ENCODE measurements at regions not wholly inside any gene's neighbourhood (a gene's known extent, or its start where the extent isn't known, plus 50 kb on each side); places are given as distances from the start of the nearest gene placed in this dataset.
"Not testable (repeated sequence)": the region's sequence is repeated elsewhere in the genome, so short reads cannot be mapped to it uniquely, and the experiment has no call there.

DNA sequence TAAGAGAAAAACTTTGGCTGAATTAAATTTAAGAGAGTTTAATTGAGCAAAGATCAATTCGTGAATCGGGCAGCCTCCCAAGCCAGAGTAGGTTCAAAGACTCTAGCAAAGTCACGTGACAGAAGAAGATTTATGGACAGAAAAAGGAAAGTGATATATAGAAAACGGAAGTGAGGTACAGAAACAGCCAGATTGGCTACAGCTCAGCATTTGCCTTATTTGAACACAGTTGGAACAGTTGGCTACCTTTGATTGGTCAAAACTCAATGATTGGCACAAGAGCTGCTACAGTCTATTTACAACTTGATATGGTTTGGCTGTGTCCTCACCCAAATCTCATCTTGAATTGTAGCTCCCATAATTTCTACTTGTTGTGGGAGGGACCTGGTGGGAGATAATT is 102.6 kb downstream of the PLG start:
- Histone ChIP-seq H3K9ac (ENCODE audit: low read depth in 1 of 2, low read length in 2 of 2) (no peak overlapping the region), H3K27me3 (ENCODE audit: control insufficient read depth in 1 of 2, insufficient read depth in 2 of 2, low read length in 2 of 2) (no peaks in the 10 kb centered on the region), H3K36me3 (ENCODE audit: control insufficient read depth in 1 of 2, insufficient read depth in 2 of 2, low read length in 2 of 2) (no peaks in the 10 kb centered on the region), H3K4me3 (ENCODE audit: low read depth in 1 of 2, low read length in 2 of 2) (no peak overlapping the region), H3K27ac (ENCODE audit: low read depth, low read length) (no peak overlapping the region), H3K9me3 (ENCODE audit: control insufficient read depth in 1 of 2, low read length in 2 of 2) (no peaks in the 10 kb centered on the region), H3K4me1 (ENCODE audit: control insufficient read depth in 1 of 2, insufficient read depth in 2 of 2, low read length in 2 of 2) (no peaks in the 10 kb centered on the region)

DNA sequence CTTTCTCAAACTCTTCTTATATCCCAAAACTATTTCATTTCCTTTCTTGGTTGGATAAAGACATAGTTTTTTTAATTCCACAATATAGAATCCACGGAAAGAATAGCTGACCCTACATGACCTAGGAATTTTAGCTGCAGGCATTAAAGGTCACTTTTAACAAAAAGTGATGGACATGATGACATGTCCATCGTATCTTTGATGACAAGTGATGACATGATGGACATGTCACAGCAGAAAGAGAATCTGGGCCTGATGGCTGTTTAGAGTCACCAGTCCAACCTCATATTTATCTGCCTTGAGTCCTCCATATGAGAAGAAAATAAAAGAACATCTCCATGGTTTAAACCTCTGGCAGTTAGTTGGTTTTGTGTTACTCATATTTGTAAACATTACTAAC is 106.2 kb downstream of the PLG start:
- Histone ChIP-seq H3K4me1 (ENCODE audit: control insufficient read depth in 1 of 2, insufficient read depth in 2 of 2, low read length in 2 of 2) (no peaks in the 10 kb centered on the region), H3K4me3 (ENCODE audit: low read depth in 1 of 2, low read length in 2 of 2) (no peak overlapping the region), H3K9me3 (ENCODE audit: control insufficient read depth in 1 of 2, low read length in 2 of 2) (no peaks in the 10 kb centered on the region), H3K27ac (ENCODE audit: low read depth, low read length) (no peak overlapping the region), H3K9ac (ENCODE audit: low read depth in 1 of 2, low read length in 2 of 2) (no peak overlapping the region), H3K27me3 (ENCODE audit: control insufficient read depth in 1 of 2, insufficient read depth in 2 of 2, low read length in 2 of 2) (no peaks in the 10 kb centered on the region), H3K36me3 (ENCODE audit: control insufficient read depth in 1 of 2, insufficient read depth in 2 of 2, low read length in 2 of 2) (no peaks in the 10 kb centered on the region)

GRCh38 chr6:160810238-160810637 is 108.2 kb downstream of the PLG start:
- H3K4me1 ChIP-seq (ENCODE audit: control insufficient read depth in 1 of 2, insufficient read depth in 2 of 2, low read length in 2 of 2), result no peaks in the 10 kb centered on the region
- H3K27ac ChIP-seq (ENCODE audit: low read depth, low read length), result no peak overlapping the region
- H3K4me3 ChIP-seq (ENCODE audit: low read depth in 1 of 2, low read length in 2 of 2), result no peak overlapping the region
- no peaks in the 10 kb centered on the region for H3K9me3 ChIP-seq (ENCODE audit: control insufficient read depth in 1 of 2, low read length in 2 of 2)
- H3K27me3 ChIP-seq (ENCODE audit: control insufficient read depth in 1 of 2, insufficient read depth in 2 of 2, low read length in 2 of 2), result no peaks in the 10 kb centered on the region
- no peak overlapping the region for H3K9ac ChIP-seq (ENCODE audit: low read depth in 1 of 2, low read length in 2 of 2)
- no peaks in the 10 kb centered on the region for H3K36me3 ChIP-seq (ENCODE audit: control insufficient read depth in 1 of 2, insufficient read depth in 2 of 2, low read length in 2 of 2)

- Histone ChIP-seq H3K36me3 (ENCODE audit: control insufficient read depth in 1 of 2, insufficient read depth in 2 of 2, low read length in 2 of 2) (no peaks in the 10 kb centered on the region), H3K4me3 (ENCODE audit: low read depth in 1 of 2, low read length in 2 of 2) (no peak overlapping the region), H3K9ac (ENCODE audit: low read depth in 1 of 2, low read length in 2 of 2) (no peak overlapping the region), H3K4me1 (ENCODE audit: control insufficient read depth in 1 of 2, insufficient read depth in 2 of 2, low read length in 2 of 2) (no peaks in the 10 kb centered on the region), H3K27ac (ENCODE audit: low read depth, low read length) (no peak overlapping the region), H3K27me3 (ENCODE audit: control insufficient read depth in 1 of 2, insufficient read depth in 2 of 2, low read length in 2 of 2) (no peaks in the 10 kb centered on the region), H3K9me3 (ENCODE audit: control insufficient read depth in 1 of 2, low read length in 2 of 2) (no peaks in the 10 kb centered on the region)
Measured at GRCh38 chr6:160812097-160812496, 110.1 kb downstream of the PLG start.

- Histone ChIP-seq H3K27me3 (ENCODE audit: control insufficient read depth in 1 of 2, insufficient read depth in 2 of 2, low read length in 2 of 2) (no peaks in the 10 kb centered on the region), H3K27ac (ENCODE audit: low read depth, low read length) (no peak overlapping the region), H3K4me1 (ENCODE audit: control insufficient read depth in 1 of 2, insufficient read depth in 2 of 2, low read length in 2 of 2) (no peaks in the 10 kb centered on the region), H3K4me3 (ENCODE audit: low read depth in 1 of 2, low read length in 2 of 2) (no peak overlapping the region), H3K36me3 (ENCODE audit: control insufficient read depth in 1 of 2, insufficient read depth in 2 of 2, low read length in 2 of 2) (no peaks in the 10 kb centered on the region), H3K9ac (ENCODE audit: low read depth in 1 of 2, low read length in 2 of 2) (no peak overlapping the region), H3K9me3 (ENCODE audit: control insufficient read depth in 1 of 2, low read length in 2 of 2) (no peaks in the 10 kb centered on the region)
Measured at GRCh38 chr6:160818934-160819333, 116.9 kb downstream of the PLG start.

DNA sequence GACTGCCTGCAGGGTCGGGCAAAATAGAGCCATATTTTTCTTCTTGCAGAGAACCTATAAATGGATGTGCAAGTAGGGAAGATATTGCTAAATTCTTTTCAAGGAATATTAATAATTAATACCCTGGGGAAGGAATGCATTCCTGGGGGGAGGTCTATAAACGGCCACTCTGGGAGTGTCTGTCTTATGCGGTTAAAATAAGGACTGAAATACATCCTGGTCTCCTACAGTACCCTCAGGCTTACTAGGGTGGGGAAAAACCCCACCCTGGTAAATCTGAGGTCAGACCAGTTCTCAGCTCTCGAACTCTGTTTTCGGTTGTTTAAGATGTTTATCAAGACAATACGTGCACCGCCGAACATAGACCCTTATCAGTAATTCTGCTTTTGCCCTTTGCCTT is 118.6 kb downstream of the PLG start:
- H3K27me3 ChIP-seq (ENCODE audit: control insufficient read depth in 1 of 2, insufficient read depth in 2 of 2, low read length in 2 of 2); H3K4me1 ChIP-seq (ENCODE audit: control insufficient read depth in 1 of 2, insufficient read depth in 2 of 2, low read length in 2 of 2): not testable (repeated sequence)

GRCh38 chr6:160831739-160832138 is 129.7 kb downstream of the PLG start:
- no peak overlapping the region for H3K9ac ChIP-seq (ENCODE audit: low read depth in 1 of 2, low read length in 2 of 2)
- H3K4me1 ChIP-seq (ENCODE audit: control insufficient read depth in 1 of 2, insufficient read depth in 2 of 2, low read length in 2 of 2), result no peaks in the 10 kb centered on the region
- no peaks in the 10 kb centered on the region for H3K9me3 ChIP-seq (ENCODE audit: control insufficient read depth in 1 of 2, low read length in 2 of 2)
- no peak overlapping the region for H3K27ac ChIP-seq (ENCODE audit: low read depth, low read length)
- H3K36me3 ChIP-seq (ENCODE audit: control insufficient read depth in 1 of 2, insufficient read depth in 2 of 2, low read length in 2 of 2), result no peaks in the 10 kb centered on the region
- H3K4me3 ChIP-seq (ENCODE audit: low read depth in 1 of 2, low read length in 2 of 2), result no peak overlapping the region
- H3K27me3 ChIP-seq (ENCODE audit: control insufficient read depth in 1 of 2, insufficient read depth in 2 of 2, low read length in 2 of 2), result no peaks in the 10 kb centered on the region

More for the DNA sequence above, 118.6 kb downstream of the PLG start:
- H3K36me3 ChIP-seq (ENCODE audit: control insufficient read depth in 1 of 2, insufficient read depth in 2 of 2, low read length in 2 of 2); H3K9ac ChIP-seq (ENCODE audit: low read depth in 1 of 2, low read length in 2 of 2); H3K27ac ChIP-seq (ENCODE audit: low read depth, low read length); H3K9me3 ChIP-seq (ENCODE audit: control insufficient read depth in 1 of 2, low read length in 2 of 2); H3K4me3 ChIP-seq (ENCODE audit: low read depth in 1 of 2, low read length in 2 of 2): not testable (repeated sequence)

- no peaks in the 10 kb centered on the region for H3K4me1 ChIP-seq (ENCODE audit: control insufficient read depth in 1 of 2, insufficient read depth in 2 of 2, low read length in 2 of 2)
- no peak overlapping the region for H3K27ac ChIP-seq (ENCODE audit: low read depth, low read length)
- no peaks in the 10 kb centered on the region for H3K36me3 ChIP-seq (ENCODE audit: control insufficient read depth in 1 of 2, insufficient read depth in 2 of 2, low read length in 2 of 2)
- no peaks in the 10 kb centered on the region for H3K9me3 ChIP-seq (ENCODE audit: control insufficient read depth in 1 of 2, low read length in 2 of 2)
- H3K4me3 ChIP-seq (ENCODE audit: low read depth in 1 of 2, low read length in 2 of 2), result no peak overlapping the region
- H3K27me3 ChIP-seq (ENCODE audit: control insufficient read depth in 1 of 2, insufficient read depth in 2 of 2, low read length in 2 of 2), result no peaks in the 10 kb centered on the region
- no peak overlapping the region for H3K9ac ChIP-seq (ENCODE audit: low read depth in 1 of 2, low read length in 2 of 2)
Measured at GRCh38 chr6:160832422-160832821, 130.4 kb downstream of the PLG start.

DNA sequence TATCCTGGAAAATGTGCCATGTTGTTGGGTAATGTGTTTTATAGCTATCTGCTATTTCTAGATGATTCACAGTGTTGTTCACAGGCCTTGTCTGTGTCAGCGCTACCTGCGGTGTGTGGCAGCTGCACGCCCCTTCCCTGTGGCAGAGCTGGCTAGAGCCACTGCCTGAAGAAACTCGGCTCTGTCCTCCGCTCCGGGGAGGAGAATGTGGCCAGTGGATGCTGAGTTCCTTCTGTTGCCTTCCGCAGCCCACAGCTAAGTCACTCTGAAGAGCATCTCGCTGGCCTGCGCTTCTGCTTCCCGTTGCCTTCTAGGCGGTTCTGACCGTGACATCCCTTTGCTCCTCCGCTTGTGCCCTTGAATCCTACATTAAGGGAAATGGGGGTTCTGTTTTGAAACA is 135.1 kb downstream of the PLG start:
- no peaks in the 10 kb centered on the region for H3K9me3 ChIP-seq (ENCODE audit: control insufficient read depth in 1 of 2, low read length in 2 of 2)
- H3K27me3 ChIP-seq (ENCODE audit: control insufficient read depth in 1 of 2, insufficient read depth in 2 of 2, low read length in 2 of 2), result no peaks in the 10 kb centered on the region
- H3K9ac ChIP-seq (ENCODE audit: low read depth in 1 of 2, low read length in 2 of 2), result no peak overlapping the region
- no peaks in the 10 kb centered on the region for H3K4me1 ChIP-seq (ENCODE audit: control insufficient read depth in 1 of 2, insufficient read depth in 2 of 2, low read length in 2 of 2)
- H3K4me3 ChIP-seq (ENCODE audit: low read depth in 1 of 2, low read length in 2 of 2), result no peak overlapping the region
- no peaks in the 10 kb centered on the region for H3K36me3 ChIP-seq (ENCODE audit: control insufficient read depth in 1 of 2, insufficient read depth in 2 of 2, low read length in 2 of 2)
- H3K27ac ChIP-seq (ENCODE audit: low read depth, low read length), result no peak overlapping the region

DNA sequence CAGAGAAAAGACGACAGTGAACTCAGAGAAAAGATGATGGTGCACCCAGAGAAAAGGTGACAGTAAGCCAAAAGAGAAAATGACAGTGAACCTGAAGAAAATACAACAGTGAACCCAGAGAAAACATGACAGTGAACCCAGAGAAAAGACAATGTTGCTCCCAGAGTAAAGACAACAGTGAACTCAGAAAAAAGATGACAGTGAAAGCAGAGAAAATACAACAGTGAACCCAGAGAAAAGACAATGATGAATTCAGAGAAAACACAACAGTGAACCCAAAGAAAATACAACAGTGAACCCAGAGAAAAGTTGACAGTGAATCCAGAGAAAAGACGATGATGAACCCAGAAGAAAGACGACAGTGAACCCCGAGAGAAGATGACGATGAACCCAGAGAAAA is 140.5 kb upstream of the MAP3K4 start:
- H3K9ac ChIP-seq (ENCODE audit: low read depth in 1 of 2, low read length in 2 of 2), result no peak overlapping the region
- no peaks in the 10 kb centered on the region for H3K27me3 ChIP-seq (ENCODE audit: control insufficient read depth in 1 of 2, insufficient read depth in 2 of 2, low read length in 2 of 2)
- no peaks in the 10 kb centered on the region for H3K36me3 ChIP-seq (ENCODE audit: control insufficient read depth in 1 of 2, insufficient read depth in 2 of 2, low read length in 2 of 2)
- H3K4me3 ChIP-seq (ENCODE audit: low read depth in 1 of 2, low read length in 2 of 2), result no peak overlapping the region
- no peaks in the 10 kb centered on the region for H3K9me3 ChIP-seq (ENCODE audit: control insufficient read depth in 1 of 2, low read length in 2 of 2)
- H3K27ac ChIP-seq (ENCODE audit: low read depth, low read length), result no peak overlapping the region
- H3K4me1 ChIP-seq (ENCODE audit: control insufficient read depth in 1 of 2, insufficient read depth in 2 of 2, low read length in 2 of 2), result no peaks in the 10 kb centered on the region

GRCh38 chr6:160853946-160854345 is 137.6 kb upstream of the MAP3K4 start:
- Histone ChIP-seq H3K4me3 (ENCODE audit: low read depth in 1 of 2, low read length in 2 of 2) (no peak overlapping the region), H3K9me3 (ENCODE audit: control insufficient read depth in 1 of 2, low read length in 2 of 2) (no peaks in the 10 kb centered on the region), H3K27ac (ENCODE audit: low read depth, low read length) (no peak overlapping the region), H3K36me3 (ENCODE audit: control insufficient read depth in 1 of 2, insufficient read depth in 2 of 2, low read length in 2 of 2) (no peaks in the 10 kb centered on the region), H3K27me3 (ENCODE audit: control insufficient read depth in 1 of 2, insufficient read depth in 2 of 2, low read length in 2 of 2) (no peaks in the 10 kb centered on the region), H3K4me1 (ENCODE audit: control insufficient read depth in 1 of 2, insufficient read depth in 2 of 2, low read length in 2 of 2) (no peaks in the 10 kb centered on the region), H3K9ac (ENCODE audit: low read depth in 1 of 2, low read length in 2 of 2) (no peak overlapping the region)
